Activated T-cell treated with anti-CD3 and anti-CD28 coated beads, Interleukin-2, amount 50 U/mL, for 4 hours (primary cell): ENCODE measurements at regions not wholly inside any gene's neighbourhood (a gene's known extent, or its start where the extent isn't known, plus 50 kb on each side); places are given as distances from the start of the nearest gene placed in this dataset.
"Not testable (repeated sequence)": the region's sequence is repeated elsewhere in the genome, so short reads cannot be mapped to it uniquely, and the experiment has no call there.

Experiments
- ATAC-seq, 2 donors: fragments of 200-7000 bp; cut with Tn5 transposase; one replicate each; pipeline ENCODE4 v1.10.0; 2021
- DNase-seq: peaks from one replicate; pipeline ENCODE4 v3.0.0-alpha.2; 2020
- H3K27me3 Mint-ChIP-seq: one replicate; pipeline ENCODE4 v1.8.0; 2021; ENCODE audit warnings: low read depth, mixed read lengths
- H3K36me3 Mint-ChIP-seq: one replicate; pipeline ENCODE4 v1.8.0; 2022; ENCODE audit warnings: mixed read lengths; ENCODE audit not compliant: insufficient read depth
- H3K4me1 Mint-ChIP-seq: one replicate; pipeline ENCODE4 v1.8.0; 2021; ENCODE audit warnings: low read depth, mixed read lengths
- H3K4me3 Mint-ChIP-seq: one replicate; pipeline ENCODE4 v1.8.0; 2021; ENCODE audit warnings: mild to moderate bottlenecking, moderate library complexity, mixed read lengths
- H3K9me3 Mint-ChIP-seq: one replicate; pipeline ENCODE4 v1.8.0; 2021; ENCODE audit warnings: mixed read lengths

DNA sequence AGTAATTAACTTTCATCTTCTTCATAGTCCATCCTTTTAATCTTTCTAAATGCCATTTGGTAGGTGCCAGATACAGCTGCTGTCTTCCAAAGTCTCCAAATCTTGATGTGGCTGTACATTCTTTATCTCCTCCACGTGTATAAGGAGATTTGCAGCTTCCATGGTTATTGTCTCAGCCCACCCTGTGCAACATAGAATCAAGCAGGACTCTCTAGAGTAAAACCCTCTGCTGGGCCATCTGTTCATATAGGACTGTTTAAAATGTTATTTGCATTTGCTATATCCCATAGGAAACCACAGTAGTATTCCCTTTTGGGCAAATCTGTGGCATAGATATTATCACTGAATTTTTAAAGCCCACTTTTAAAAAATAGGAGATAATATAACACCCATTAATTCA lies 527.2 kb upstream of the EPHA5 start:
- Mint-ChIP-seq H3K9me3 (peaks cover 9% of the 10 kb centered on the region), H3K4me1 (no peaks in the 10 kb centered on the region), H3K4me3 (no peak overlapping the region)

DNA sequence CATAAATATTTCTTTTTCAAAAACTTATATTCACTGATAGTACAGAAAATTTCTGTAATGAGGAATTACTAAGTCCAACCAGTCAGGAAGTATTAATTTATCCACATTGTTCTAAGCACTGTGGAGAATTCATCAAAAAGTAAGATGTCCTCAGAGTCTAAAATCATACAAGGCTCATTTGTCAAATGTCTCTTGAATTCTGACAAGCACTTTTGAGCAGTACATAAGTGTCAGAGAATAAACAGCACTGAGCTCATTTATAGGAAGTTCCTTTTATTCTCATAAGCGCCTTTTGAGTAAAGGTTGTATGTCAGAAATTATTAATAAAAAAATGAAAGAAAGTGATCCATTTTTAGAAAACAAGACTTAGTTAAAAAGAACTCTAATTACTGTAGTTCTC lies 523.2 kb upstream of the EPHA5 start:
- Mint-ChIP-seq H3K4me3 (no peak overlapping the region), H3K36me3 (no peaks in the 10 kb centered on the region), H3K9me3 (peaks cover 3% of the 10 kb centered on the region), H3K4me1 (no peaks in the 10 kb centered on the region), H3K27me3 (no peaks in the 10 kb centered on the region)
- ATAC-seq (no peak), DNase-seq (no peak)

More for the DNA sequence above, 527.2 kb upstream of the EPHA5 start:
- no peak for ATAC-seq
- Mint-ChIP-seq H3K27me3 (no peaks in the 10 kb centered on the region), H3K36me3 (no peaks in the 10 kb centered on the region)
- DNase-seq = no peak

DNA sequence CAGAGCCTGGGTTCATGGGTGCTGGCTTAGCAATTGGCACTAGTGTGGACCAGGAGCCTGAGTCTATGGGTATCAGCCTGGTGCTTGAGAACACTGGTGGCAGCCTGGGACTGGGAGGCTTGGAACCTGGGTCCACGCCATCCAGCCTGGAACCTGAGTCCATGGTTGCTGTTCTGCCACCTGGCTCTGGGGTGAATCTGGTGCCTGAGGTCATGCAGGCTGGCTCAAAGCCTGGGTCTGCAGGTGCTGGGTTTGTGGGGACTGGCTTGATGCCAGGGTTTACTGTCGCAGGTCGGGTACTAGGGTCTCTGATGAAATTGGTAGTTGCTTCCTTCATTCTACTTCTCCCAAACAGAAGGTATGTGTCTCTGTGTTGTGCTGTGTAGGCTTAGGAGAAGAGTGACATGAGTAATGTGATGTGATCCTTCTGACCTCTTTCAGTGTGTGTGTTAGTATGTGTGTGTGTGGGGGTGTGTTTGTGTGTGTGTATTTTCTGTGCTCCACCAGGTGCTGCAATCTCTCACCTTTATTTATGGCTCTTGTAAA lies 517.0 kb upstream of the EPHA5 start:
- H3K36me3 Mint-ChIP-seq = no peaks in the 10 kb centered on the region
- no peaks in the 10 kb centered on the region for H3K27me3 Mint-ChIP-seq
- DNase-seq (no peak), ATAC-seq (no peak)
- H3K9me3 Mint-ChIP-seq = peaks cover 4% of the 10 kb centered on the region
- no peaks in the 10 kb centered on the region for H3K4me1 Mint-ChIP-seq
- no peak overlapping the region for H3K4me3 Mint-ChIP-seq

DNA sequence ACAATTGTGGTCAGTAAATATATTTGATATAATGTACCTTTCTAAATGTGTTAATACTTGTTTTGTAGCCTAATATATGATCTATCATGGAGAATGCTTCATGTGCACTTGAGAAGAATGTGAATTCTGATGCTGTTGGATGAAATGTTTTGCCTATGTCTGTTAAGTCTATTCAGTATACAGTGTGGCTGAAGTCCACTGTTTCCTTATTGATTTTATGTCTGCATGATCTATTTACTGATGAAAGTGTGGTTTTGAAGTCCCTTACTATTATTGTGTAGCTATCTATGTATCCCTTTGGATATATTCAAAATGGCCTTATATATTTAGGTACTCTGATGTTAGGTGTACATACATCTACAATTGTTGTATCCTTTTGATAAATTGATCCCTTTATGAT lies 515.8 kb upstream of the EPHA5 start:
- H3K9me3 Mint-ChIP-seq = peaks cover 9% of the 10 kb centered on the region
- no peaks in the 10 kb centered on the region for H3K27me3 Mint-ChIP-seq
- no peaks in the 10 kb centered on the region for H3K4me1 Mint-ChIP-seq
- no peak for ATAC-seq
- no peak for DNase-seq
- H3K36me3 Mint-ChIP-seq = no peaks in the 10 kb centered on the region
- no peak overlapping the region for H3K4me3 Mint-ChIP-seq

DNA sequence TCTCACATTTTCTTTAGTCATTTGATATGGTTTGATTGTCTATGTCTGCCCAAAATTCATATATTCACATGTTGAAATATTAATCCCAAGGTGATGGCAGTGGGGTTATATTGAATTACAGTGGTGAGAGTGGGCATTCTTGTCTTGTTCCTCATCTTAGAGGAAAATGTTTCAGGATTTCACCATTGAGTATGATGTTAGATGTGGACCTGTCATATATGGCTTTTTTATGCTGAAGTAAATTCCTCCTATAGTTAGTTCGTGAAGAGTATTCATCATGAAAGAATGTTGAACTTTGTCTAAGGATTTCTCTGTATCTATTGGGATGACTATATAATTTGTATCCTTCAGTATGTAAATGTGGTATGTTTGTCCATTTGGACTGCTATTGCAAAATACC lies 512.3 kb upstream of the EPHA5 start:
- H3K9me3 Mint-ChIP-seq = peaks cover 9% of the 10 kb centered on the region
- no peak overlapping the region for H3K4me3 Mint-ChIP-seq
- H3K27me3 Mint-ChIP-seq = no peaks in the 10 kb centered on the region
- no peak for DNase-seq
- no peak for ATAC-seq
- no peaks in the 10 kb centered on the region for H3K36me3 Mint-ChIP-seq
- H3K4me1 Mint-ChIP-seq = no peaks in the 10 kb centered on the region

DNA sequence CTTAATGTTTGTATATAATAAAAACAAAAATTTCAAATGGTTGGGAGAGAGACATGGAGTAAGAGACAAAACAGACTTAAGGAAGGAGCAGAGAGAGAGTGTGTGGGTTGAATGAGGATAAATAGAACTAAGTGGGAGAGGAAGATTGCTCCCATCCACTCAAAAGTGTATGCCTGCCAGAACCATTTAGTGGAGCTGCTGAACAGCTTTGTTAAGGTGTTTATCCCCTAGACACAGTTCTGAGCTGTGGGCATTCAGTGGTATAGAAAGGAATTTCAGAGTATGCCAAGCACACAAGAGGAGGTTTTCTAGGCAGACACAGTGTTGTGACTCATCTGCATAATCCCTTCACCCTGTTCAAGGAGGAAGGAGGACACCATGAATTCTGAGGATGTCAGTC lies 508.6 kb upstream of the EPHA5 start:
- H3K36me3 Mint-ChIP-seq = no peaks in the 10 kb centered on the region
- no peak overlapping the region for H3K4me3 Mint-ChIP-seq
- no peaks in the 10 kb centered on the region for H3K27me3 Mint-ChIP-seq
- ATAC-seq (no peak), DNase-seq (no peak)
- H3K4me1 Mint-ChIP-seq = no peaks in the 10 kb centered on the region
- H3K9me3 Mint-ChIP-seq = peaks cover 9% of the 10 kb centered on the region

DNA sequence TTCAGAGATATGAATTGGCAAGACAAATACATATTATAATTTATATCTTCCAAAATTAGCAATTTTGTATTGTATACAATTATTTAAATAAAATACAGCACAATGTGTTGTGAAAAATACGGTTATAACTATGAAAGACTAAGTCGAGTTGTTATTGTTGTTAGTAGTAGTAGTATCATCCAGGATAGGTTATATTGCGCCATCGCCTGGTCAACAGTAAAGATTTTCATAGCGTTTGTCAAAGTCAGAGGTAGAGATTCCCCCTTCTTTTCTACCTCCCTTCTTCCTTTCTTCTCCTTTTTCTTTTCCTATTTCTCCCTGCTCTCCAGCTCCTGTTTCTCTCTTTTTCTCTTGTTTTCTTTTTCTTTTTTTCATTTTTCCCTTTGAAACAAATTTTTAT lies 499.1 kb upstream of the EPHA5 start:
- no peaks in the 10 kb centered on the region for H3K4me1 Mint-ChIP-seq
- H3K27me3 Mint-ChIP-seq = no peaks in the 10 kb centered on the region
- no peak for DNase-seq
- no peak overlapping the region for H3K4me3 Mint-ChIP-seq
- no peaks in the 10 kb centered on the region for H3K36me3 Mint-ChIP-seq
- no peak for ATAC-seq
- H3K9me3 Mint-ChIP-seq = peaks cover 11% of the 10 kb centered on the region

DNA sequence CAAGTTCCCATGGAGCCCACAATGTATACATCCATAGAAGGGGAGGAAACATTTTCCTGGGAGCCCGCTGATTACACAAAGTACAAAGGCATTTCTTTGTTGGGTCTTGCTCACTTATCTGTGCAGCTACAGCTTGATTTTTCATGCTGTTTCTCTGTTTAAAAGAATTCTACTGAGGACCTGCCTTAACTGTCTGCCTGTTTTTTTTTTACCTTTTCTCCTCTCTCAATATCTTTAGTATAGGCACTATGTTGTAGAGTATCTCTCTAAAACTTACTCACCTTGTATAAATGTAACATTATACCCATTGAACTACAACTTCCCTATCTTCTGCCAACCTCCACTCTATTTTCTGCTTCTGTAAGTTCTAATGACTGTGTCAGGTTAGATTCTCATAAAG lies 494.6 kb upstream of the EPHA5 start:
- no peak overlapping the region for H3K4me3 Mint-ChIP-seq
- ATAC-seq (no peak), DNase-seq (no peak)
- H3K9me3 Mint-ChIP-seq = peaks cover 19% of the 10 kb centered on the region
- H3K4me1 Mint-ChIP-seq = no peaks in the 10 kb centered on the region
- no peaks in the 10 kb centered on the region for H3K27me3 Mint-ChIP-seq
- no peaks in the 10 kb centered on the region for H3K36me3 Mint-ChIP-seq

DNA sequence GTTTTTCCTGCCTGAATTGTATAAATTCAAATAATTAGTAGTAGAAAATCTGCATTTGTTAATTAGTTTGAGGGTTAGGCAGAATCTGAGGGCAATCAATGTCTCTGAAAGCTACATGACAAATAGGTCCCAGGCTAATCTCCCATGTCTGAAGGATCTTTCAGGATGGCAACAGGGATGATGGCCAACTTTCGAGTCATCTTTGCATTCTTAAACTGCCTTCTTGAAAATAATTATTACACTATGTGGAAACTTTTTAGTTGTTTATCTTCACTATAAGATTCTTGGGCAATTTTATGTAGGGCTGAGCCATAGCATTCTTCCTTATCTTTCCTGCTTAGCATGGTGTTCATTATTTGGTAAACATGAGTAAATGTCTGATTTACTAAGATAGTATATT lies 490.3 kb upstream of the EPHA5 start:
- ATAC-seq (no peak), DNase-seq (no peak)
- Mint-ChIP-seq H3K4me1 (no peaks in the 10 kb centered on the region), H3K9me3 (peaks cover 18% of the 10 kb centered on the region), H3K27me3 (no peaks in the 10 kb centered on the region), H3K4me3 (no peak overlapping the region), H3K36me3 (no peaks in the 10 kb centered on the region)

DNA sequence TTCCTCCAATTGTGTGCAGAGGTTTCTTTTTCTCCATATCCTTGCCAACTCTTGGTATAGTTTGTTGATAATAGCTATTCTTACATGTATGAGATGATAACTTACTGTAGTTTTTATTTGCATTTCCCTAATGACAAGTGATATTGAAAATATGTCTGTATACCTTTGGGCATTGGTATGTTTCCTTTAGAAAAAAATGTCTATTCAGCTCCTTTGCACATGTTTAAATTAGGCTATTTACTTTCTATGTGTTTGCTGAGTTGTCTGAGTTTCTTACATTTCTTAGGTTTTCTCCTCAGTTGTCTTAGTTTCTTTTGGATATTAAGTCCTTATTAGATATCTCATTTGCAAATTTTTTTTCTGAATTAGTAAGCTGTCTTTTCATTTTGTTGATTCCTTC lies 487.3 kb upstream of the EPHA5 start:
- Mint-ChIP-seq H3K27me3 (no peaks in the 10 kb centered on the region), H3K4me1 (no peaks in the 10 kb centered on the region), H3K9me3 (peaks cover 24% of the 10 kb centered on the region), H3K4me3 (no peak overlapping the region), H3K36me3 (no peaks in the 10 kb centered on the region)
- ATAC-seq = no peak
- DNase-seq = no peak

DNA sequence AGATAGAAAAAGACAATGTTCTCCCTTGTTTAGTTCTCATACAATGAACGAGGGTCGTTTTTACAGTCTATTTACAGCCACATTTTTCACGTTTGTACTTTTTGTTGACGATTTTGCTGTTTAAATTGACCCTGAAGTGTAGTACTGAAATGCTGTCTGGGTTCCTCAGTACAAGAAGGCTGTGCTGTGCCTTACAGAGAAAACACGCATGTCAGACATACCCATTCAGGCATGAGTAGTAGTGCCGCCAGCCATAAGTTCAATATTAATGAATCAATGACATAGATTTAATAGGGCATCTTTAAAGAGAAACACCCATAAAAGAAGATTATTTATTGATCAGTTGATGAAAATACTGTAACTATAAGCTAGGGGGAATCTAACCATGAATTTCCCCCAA lies 459.8 kb upstream of the EPHA5 start:
- Mint-ChIP-seq H3K9me3 (peaks cover 9% of the 10 kb centered on the region), H3K27me3 (no peaks in the 10 kb centered on the region), H3K4me1 (no peaks in the 10 kb centered on the region), H3K4me3 (no peak overlapping the region), H3K36me3 (no peaks in the 10 kb centered on the region)
- DNase-seq (no peak), ATAC-seq (no peak)

DNA sequence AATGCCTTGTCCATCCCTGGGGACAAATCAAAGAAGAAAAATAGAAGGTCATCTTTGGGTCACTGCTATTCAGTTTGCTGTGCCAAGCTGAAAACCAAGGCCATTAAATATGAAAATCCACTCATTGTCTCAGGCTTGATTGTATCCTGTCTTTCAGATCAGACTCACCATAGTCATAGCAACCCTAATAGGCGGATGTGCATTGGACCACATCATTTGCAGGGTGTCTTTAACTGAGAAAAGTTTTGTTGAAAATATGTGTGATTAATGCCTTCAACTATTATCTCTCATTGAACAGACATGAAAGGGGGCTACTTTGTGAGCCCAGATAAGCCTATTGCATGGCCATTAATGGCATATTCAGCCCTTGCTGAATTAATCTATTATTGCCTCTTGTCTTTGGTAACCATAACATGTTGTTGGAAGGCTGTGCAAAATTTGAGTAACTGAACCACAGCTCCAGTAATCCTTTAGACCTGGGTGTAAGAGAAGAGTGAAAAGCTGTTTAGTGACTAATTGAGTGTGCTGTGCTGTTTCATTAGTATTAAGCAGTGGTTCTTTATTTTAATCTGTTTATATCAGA lies 453.6 kb upstream of the EPHA5 start:
- ATAC-seq = no peak
- Mint-ChIP-seq H3K4me1 (no peaks in the 10 kb centered on the region), H3K27me3 (no peaks in the 10 kb centered on the region)

DNA sequence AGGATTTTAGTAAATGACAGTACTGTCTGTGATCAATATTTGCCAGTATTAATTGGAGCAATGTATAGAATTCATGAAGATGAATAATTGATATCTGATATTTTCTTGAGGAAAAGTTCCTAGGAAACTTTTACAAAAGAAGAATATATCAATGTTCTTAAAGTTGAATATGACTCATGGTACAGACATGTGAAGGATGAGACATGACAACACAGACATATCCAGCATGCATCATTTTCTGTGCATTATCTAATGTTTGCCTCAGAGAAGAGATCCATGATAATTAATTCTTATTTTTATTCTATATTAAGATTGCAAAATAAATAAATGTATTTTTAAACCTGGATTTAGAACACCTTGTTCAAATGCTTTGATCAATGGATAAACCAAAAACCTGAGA lies 452.9 kb upstream of the EPHA5 start:
- H3K4me1 Mint-ChIP-seq = no peaks in the 10 kb centered on the region
- H3K4me3 Mint-ChIP-seq = no peak overlapping the region
- H3K9me3 Mint-ChIP-seq = peaks cover 9% of the 10 kb centered on the region
- H3K36me3 Mint-ChIP-seq = no peaks in the 10 kb centered on the region
- H3K27me3 Mint-ChIP-seq = no peaks in the 10 kb centered on the region
- DNase-seq (no peak), ATAC-seq (no peak)

More for the DNA sequence above, 453.6 kb upstream of the EPHA5 start:
- Mint-ChIP-seq H3K4me3 (no peak overlapping the region), H3K36me3 (no peaks in the 10 kb centered on the region), H3K9me3 (peaks cover 9% of the 10 kb centered on the region)
- no peak for DNase-seq

DNA sequence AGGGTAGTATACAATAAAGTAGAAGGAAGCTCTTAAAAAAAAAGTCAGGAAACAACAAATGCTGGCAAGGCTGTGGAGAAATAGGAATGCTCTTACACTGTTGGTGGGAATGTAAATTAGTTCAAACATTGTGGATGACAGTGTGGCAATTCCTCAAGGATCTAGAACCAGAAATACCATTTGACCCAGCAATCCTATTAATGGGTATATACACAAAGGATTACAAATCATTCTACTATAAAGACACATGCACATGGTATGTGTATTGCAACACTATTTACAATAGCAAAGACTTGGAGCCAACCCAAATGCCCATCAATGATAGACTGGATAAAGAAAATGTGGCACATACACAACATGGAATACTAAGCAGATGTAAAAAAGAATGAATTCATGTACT lies 444.9 kb upstream of the EPHA5 start:
- H3K9me3 Mint-ChIP-seq, H3K27me3 Mint-ChIP-seq, H3K4me1 Mint-ChIP-seq, ATAC-seq, H3K4me3 Mint-ChIP-seq, H3K36me3 Mint-ChIP-seq, DNase-seq: not testable (repeated sequence)

DNA sequence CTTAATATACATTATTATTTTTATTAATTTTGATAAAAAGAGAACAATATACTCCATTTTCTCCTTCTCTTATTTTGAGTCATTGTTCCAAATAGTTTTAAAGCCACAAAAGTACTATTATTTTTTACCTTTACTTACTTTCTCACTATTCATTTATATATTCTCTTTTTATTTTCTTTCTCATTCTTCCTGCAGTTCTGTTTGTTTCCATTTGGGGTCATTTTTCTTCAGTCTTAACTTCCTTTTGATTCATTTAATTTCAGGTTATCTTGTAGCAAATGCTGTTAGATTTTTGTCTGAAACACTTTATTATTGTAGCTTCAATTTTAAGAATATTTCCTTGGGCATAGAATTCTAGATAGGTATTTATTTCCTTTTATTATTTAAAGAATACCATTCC lies 438.6 kb upstream of the EPHA5 start:
- Mint-ChIP-seq H3K9me3 (peaks cover 7% of the 10 kb centered on the region), H3K36me3 (no peaks in the 10 kb centered on the region), H3K27me3 (no peaks in the 10 kb centered on the region), H3K4me1 (no peaks in the 10 kb centered on the region), H3K4me3 (no peak overlapping the region)
- ATAC-seq = no peak
- DNase-seq = no peak

DNA sequence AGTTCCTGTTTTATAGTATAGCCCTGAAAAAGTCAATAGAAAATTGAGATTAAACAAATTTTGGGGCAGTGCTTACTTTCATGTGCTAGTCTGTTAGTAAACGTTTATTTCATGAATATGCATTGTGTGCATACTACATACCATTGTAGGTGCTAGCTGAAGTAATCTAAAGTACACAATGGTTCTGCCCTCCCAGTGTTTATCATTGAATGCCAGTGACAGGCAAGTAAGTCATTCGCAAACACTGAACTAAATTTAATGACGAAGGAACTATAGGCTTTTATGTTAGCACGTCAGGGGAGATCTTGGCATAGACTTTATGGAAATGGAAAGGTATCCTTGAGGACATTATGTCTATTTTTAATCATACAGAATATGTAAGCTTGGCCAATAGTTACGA lies 426.9 kb upstream of the EPHA5 start:
- no peaks in the 10 kb centered on the region for H3K27me3 Mint-ChIP-seq
- H3K9me3 Mint-ChIP-seq = peaks cover 13% of the 10 kb centered on the region

More for the DNA sequence above, 426.9 kb upstream of the EPHA5 start:
- H3K4me1 Mint-ChIP-seq = no peaks in the 10 kb centered on the region
- DNase-seq (no peak), ATAC-seq (no peak)
- no peaks in the 10 kb centered on the region for H3K36me3 Mint-ChIP-seq
- H3K4me3 Mint-ChIP-seq = no peak overlapping the region
